ENCODE measurements at regions not wholly inside any gene's neighbourhood (a gene's known extent, or its start where the extent isn't known, plus 50 kb on each side); places are given as distances from the start of the nearest gene placed in this dataset.

DNA sequence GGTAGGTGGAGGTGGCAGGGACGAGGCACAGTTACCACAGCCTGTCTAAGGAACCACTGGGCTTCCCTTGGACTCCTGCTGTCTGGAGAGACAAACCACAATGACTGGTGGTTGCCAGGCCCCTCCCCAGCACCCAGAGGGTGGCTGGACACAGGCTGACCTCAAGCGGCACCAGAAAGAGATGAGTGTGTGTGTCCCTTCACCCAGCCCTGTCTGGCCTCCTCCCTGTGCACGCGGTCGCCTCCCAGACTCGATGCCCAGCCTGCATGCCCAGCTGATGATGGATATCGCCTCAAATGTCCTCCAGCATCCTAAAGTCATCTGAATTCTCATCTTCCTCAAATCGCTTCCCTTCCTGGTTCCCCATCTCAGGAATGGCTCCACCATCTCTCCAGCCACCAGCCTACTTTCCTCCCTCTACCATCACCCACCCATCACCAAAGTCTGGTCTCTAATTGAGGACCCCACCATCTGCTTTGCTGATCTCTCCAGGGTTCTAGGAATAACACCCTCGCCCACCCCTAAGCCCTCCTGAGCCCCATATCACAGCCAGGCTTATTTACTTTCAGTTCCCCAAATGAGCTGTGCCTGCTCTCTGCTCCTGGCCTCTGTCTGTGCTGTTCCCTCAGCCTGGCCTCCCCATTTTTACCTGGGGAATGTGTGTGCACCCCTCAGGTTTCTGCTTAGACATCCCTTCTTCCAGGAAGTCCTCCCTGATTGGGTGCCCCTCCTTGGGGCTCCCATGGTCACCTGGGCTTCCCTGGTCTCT is 52.5 kb upstream of the GGTA1 start:
- TF ChIP-seq TAF1 (IDR thresholded peaks at IDR 0.05; ENCODE audit: low read depth) (no peak), CEBPB (IDR thresholded peaks at IDR 0.05) (no peak), FOXM1 (IDR thresholded peaks at IDR 0.05; ENCODE audit: borderline replicate concordance, low read depth) (no peak)
- TF ChIP-seq, protein P1, sequence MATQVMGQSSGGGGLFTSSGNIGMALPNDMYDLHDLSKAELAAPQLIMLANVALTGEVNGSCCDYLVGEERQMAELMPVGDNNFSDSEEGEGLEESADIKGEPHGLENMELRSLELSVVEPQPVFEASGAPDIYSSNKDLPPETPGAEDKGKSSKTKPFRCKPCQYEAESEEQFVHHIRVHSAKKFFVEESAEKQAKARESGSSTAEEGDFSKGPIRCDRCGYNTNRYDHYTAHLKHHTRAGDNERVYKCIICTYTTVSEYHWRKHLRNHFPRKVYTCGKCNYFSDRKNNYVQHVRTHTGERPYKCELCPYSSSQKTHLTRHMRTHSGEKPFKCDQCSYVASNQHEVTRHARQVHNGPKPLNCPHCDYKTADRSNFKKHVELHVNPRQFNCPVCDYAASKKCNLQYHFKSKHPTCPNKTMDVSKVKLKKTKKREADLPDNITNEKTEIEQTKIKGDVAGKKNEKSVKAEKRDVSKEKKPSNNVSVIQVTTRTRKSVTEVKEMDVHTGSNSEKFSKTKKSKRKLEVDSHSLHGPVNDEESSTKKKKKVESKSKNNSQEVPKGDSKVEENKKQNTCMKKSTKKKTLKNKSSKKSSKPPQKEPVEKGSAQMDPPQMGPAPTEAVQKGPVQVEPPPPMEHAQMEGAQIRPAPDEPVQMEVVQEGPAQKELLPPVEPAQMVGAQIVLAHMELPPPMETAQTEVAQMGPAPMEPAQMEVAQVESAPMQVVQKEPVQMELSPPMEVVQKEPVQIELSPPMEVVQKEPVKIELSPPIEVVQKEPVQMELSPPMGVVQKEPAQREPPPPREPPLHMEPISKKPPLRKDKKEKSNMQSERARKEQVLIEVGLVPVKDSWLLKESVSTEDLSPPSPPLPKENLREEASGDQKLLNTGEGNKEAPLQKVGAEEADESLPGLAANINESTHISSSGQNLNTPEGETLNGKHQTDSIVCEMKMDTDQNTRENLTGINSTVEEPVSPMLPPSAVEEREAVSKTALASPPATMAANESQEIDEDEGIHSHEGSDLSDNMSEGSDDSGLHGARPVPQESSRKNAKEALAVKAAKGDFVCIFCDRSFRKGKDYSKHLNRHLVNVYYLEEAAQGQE (IDR thresholded peaks at IDR 0.05; ENCODE audit: low read depth) = no peak
